Stimulated activated CD4-positive, alpha-beta T cell treated with anti-CD3 and anti-CD28 coated beads, Interleukin-2, amount 100 ng/mL, for 48 hours (primary cell): ENCODE measurements at regions not wholly inside any gene's neighbourhood (a gene's known extent, or its start where the extent isn't known, plus 50 kb on each side); places are given as distances from the start of the nearest gene placed in this dataset.
"Not testable (repeated sequence)": the region's sequence is repeated elsewhere in the genome, so short reads cannot be mapped to it uniquely, and the experiment has no call there.

Experiments
- DNase-seq, 2 donors: peaks; one replicate each; pipeline ENCODE4 v3.0.0-alpha.2; 2020

GRCh38 chr11:86861810-86862209 is 61.5 kb downstream of the PRSS23 start:
- DNase-seq = no peak

GRCh38 chr11:86863476-86863875 is 63.1 kb downstream of the PRSS23 start:
- no peak for DNase-seq

DNA sequence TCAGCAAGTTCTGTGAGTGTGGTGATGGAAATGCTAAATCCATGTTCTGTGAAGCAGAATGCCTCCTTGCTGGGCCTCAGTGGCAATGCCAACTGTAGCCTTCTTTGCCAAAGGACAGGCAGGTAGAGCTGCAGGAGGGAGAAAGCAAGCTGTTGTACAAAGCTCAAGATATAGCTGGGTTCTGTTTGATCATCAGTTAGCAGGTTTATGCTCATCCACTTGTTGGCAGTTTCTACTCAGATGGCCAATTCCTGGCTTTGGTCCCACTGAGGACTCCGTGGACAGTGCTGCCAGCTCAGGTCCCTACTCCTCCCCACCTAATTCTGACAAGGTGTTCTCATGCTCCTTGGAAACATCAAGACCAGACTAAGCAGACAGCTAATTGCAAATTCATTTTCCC is 65.1 kb downstream of the PRSS23 start:
- no peak for DNase-seq

DNA sequence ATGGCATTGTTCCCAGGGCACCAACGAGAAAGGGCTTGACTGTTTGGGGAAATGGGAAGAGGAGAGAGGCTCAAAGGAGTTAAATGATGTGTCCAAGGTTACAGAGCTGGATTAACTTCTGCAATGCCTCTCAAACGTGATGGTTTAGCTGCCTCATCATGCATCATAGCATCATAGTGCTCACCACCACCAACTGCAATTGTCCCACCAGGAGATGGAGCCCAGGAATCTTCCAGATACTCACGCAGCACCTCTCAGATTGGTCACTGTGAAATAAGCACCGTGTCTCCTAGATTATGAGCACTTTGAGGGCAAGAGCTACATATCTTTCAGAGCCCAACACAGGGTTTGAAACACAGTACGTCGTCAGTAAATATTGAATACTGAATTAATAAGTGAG is 69.2 kb downstream of the PRSS23 start:
- no peak for DNase-seq

- DNase-seq = peak; percentile 51 to 52
These were observed 69.7 kb downstream of the PRSS23 start for GRCh38 chr11:86869966-86870570.

- no peak for DNase-seq
These were observed 73.3 kb downstream of the PRSS23 start for GRCh38 chr11:86873573-86874083.

DNA sequence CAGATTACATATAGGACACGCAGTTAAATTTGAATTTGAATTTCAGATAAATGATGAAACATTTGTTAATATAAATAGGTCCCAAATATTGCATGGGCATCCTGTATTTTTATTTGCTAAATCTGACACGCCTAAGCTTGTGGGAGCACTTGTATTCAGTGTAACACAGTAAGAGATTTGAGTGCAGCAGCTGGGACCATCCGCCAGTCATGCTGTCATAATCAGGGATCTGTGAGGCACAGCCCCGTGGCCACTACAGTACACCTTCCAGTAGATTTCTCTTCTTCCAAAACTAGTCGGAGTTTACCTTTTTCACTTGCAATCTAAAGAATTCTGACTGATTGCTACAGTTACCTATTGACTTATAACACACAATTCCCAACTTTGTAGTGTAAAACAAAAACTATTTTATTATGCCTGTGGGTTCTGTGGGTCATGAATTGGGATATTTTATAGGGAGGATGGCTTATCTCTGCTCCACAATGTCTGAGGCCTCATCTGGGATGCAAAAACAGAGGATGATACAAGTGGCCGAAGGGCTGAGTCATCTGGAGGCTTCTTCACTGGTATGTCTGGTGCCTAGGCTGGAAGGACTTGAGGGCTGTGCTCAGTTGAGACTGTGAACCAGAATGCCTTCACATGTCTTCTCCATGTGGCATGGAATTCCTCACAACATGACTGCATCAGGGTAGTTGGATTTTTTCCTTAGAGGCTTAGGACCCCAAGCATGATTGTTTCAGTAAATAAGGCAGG is 74.1 kb downstream of the PRSS23 start:
- DNase-seq = no peak

DNA sequence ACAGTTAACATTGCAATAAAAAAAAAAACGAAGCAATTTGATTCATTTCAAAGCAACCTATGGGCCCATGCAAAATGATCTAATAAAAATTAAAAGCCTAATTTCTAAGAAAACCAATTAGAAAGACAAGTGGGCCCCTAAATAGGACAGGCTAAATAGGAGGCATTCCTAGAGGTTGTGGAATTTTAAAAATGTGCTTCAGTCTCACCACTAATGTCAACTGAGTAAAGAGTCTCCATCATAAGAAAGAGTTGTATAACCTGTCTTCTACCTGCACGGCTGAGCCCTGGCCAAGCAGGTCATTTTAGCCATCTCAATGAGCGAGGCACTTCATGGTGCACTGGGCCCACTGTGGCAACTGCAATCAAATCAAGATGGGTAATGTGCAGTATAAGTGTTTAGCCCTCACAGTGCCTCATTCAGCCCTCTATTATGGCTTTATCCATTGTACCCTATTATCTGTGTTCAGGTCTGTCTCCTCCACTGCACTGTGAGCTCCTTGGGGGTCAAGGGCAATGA is 76.4 kb downstream of the PRSS23 start:
- DNase-seq = no peak

DNA sequence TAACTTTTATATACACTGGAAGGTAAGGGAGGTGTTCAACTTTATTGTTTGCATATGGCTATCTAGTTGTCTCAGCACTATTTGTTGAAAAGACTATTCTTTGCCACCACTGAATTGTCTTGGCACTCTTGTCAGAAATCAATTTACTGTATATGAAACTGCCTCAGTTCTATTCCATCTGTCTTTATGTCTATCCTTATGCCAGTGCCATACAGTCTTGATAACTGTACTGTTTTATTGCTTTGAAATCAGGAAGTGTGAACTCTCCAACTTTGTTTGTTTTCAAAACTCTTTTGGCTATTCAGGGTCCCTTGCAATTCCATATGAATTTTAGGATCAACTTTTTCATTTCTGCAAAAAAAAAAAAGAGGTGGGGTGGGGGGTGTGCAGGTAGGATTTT is 77.2 kb downstream of the PRSS23 start:
- no peak for DNase-seq

DNA sequence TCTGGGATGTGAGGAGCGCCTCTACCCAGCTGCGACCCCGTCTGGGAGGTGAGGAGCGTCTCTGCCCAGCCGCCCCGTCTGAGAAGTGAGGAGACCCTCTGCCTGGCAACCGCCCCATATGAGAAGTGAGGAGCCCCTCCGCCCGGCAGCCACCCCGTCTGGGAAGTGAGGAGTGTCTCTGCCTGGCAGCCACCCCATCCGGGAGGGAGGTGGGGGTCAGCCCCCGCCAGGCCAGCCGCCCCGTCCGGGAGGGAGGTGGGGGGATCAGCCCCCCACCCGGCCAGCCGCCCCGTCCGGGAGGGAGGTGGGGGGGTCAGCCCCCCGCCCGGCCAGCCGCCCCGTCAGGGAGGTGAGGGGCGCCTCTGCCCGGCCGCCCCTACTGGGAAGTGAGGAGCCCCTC is 76.0 kb downstream of the FZD4 start:
- not testable (repeated sequence) for DNase-seq

DNA sequence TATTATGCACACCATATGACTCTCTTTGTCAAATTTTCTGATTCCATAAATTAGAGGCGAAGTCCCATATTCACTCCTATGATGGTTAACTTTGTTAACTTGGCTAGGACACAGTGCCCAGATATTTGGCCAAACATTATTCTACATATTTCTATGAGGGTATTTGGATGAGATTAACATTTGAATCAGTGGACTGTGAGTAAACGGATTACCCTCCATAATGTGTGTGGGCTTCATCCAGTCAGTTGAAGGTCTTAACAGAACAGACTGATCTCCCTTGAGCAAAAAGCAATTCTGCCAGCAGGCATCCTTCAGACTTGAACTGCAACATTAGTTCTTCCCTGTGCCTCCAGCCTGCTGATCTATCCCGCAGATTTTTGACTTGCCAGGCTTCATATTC is 69.9 kb downstream of the FZD4 start:
- DNase-seq = no peak

GRCh38 chr11:86888164-86889000 is 66.8 kb downstream of the FZD4 start:
- DNase-seq = no peak

DNA sequence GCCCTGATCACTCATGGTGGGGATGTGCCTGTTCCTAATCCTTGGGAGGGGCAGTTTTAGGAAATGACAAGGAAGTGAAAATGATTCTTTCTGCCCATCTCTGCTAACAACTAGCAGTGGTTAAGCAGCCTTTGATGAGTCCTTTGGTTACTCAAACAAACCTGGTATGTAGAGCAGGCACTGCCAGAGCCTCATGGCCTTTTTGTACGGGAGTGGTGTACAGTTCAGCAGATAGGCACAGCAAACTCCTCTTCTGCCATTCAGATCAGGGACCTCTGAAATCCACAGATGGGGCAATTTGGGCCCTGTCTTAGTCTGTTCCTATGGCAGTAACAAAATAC is 66.2 kb downstream of the FZD4 start:
- DNase-seq = no peak

GRCh38 chr11:86891036-86891435 is 64.2 kb downstream of the FZD4 start:
- DNase-seq = no peak

DNA sequence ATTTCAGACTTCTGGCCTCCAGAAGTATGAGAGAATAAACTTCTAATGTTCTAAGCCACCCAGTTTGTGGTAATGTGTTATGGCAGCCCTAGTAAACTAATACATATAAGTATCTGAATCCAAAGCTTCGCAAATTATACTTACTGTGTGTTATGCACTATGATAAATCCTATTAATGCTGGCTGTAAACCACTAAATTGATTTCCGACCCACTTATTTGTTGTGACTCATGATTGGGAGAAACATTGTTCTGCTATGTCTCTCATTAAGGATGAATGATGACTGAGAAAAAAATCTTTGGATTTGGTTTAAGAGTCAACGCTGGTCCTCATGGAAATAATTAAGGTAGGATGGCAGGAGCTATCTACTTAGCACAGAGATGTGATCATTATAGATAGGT is 62.0 kb downstream of the FZD4 start:
- no peak for DNase-seq
